ENCODE measurements at regions not wholly inside any gene's neighbourhood (a gene's known extent, or its start where the extent isn't known, plus 50 kb on each side); places are given as distances from the start of the nearest gene placed in this dataset.
"Not testable (repeated sequence)": the region's sequence is repeated elsewhere in the genome, so short reads cannot be mapped to it uniquely, and the experiment has no call there.

- H3K36me3 ChIP-seq (ENCODE audit: control insufficient read depth, insufficient read depth, low read length); H3K4me3 ChIP-seq (ENCODE audit: low read depth, low read length); H3K4me1 ChIP-seq (ENCODE audit: control insufficient read depth, insufficient read depth, low read length); H3K27me3 ChIP-seq (ENCODE audit: control insufficient read depth, insufficient read depth, low read length); H3K27ac ChIP-seq (ENCODE audit: low read depth, low read length); H3K9ac ChIP-seq (ENCODE audit: low read depth, low read length): not testable (repeated sequence)
- H3K9me3 ChIP-seq (ENCODE audit: control insufficient read depth, insufficient read depth, low read length), result peaks cover 83% of the 10 kb centered on the region
Observed at GRCh38 chr22:10737931-10738330, 4790.1 kb upstream of the OR11H1 start.

- no peak overlapping the region for H3K9ac ChIP-seq (ENCODE audit: low read depth, low read length)
- H3K9me3 ChIP-seq (ENCODE audit: control insufficient read depth, insufficient read depth, low read length), result peaks cover 78% of the 10 kb centered on the region
- no peak overlapping the region for H3K4me3 ChIP-seq (ENCODE audit: low read depth, low read length)
- H3K36me3 ChIP-seq (ENCODE audit: control insufficient read depth, insufficient read depth, low read length), result no peaks in the 10 kb centered on the region
- no peaks in the 10 kb centered on the region for H3K27me3 ChIP-seq (ENCODE audit: control insufficient read depth, insufficient read depth, low read length)
- no peak overlapping the region for H3K27ac ChIP-seq (ENCODE audit: low read depth, low read length)
- H3K4me1 ChIP-seq (ENCODE audit: control insufficient read depth, insufficient read depth, low read length), result no peaks in the 10 kb centered on the region
Observed at GRCh38 chr22:10741210-10741609, 4786.8 kb upstream of the OR11H1 start.

GRCh38 chr22:10741776-10742630 lies 4786.0 kb upstream of the OR11H1 start:
- H3K4me3 ChIP-seq (ENCODE audit: low read depth, low read length), result not testable (repeated sequence)
- peaks cover 76% of the 10 kb centered on the region for H3K9me3 ChIP-seq (ENCODE audit: control insufficient read depth, insufficient read depth, low read length)

GRCh38 chr22:10746382-10746781 lies 4781.6 kb upstream of the OR11H1 start:
- not testable (repeated sequence) for H3K4me3 ChIP-seq (ENCODE audit: low read depth, low read length); H3K4me1 ChIP-seq (ENCODE audit: control insufficient read depth, insufficient read depth, low read length); H3K27ac ChIP-seq (ENCODE audit: low read depth, low read length); H3K36me3 ChIP-seq (ENCODE audit: control insufficient read depth, insufficient read depth, low read length); H3K27me3 ChIP-seq (ENCODE audit: control insufficient read depth, insufficient read depth, low read length); H3K9ac ChIP-seq (ENCODE audit: low read depth, low read length)
- peaks cover 79% of the 10 kb centered on the region for H3K9me3 ChIP-seq (ENCODE audit: control insufficient read depth, insufficient read depth, low read length)

More at GRCh38 chr22:10741776-10742630, 4786.0 kb upstream of the OR11H1 start:
- not testable (repeated sequence) for H3K36me3 ChIP-seq (ENCODE audit: control insufficient read depth, insufficient read depth, low read length); H3K27ac ChIP-seq (ENCODE audit: low read depth, low read length); H3K9ac ChIP-seq (ENCODE audit: low read depth, low read length); H3K27me3 ChIP-seq (ENCODE audit: control insufficient read depth, insufficient read depth, low read length); H3K4me1 ChIP-seq (ENCODE audit: control insufficient read depth, insufficient read depth, low read length)

- H3K36me3 ChIP-seq (ENCODE audit: control insufficient read depth, insufficient read depth, low read length); H3K27ac ChIP-seq (ENCODE audit: low read depth, low read length); H3K27me3 ChIP-seq (ENCODE audit: control insufficient read depth, insufficient read depth, low read length); H3K4me3 ChIP-seq (ENCODE audit: low read depth, low read length); H3K4me1 ChIP-seq (ENCODE audit: control insufficient read depth, insufficient read depth, low read length); H3K9ac ChIP-seq (ENCODE audit: low read depth, low read length): not testable (repeated sequence)
- peaks cover 81% of the 10 kb centered on the region for H3K9me3 ChIP-seq (ENCODE audit: control insufficient read depth, insufficient read depth, low read length)
Observed at GRCh38 chr22:10747227-10747626, 4780.8 kb upstream of the OR11H1 start.

GRCh38 chr22:10748751-10749150 lies 4779.2 kb upstream of the OR11H1 start:
- peaks cover 81% of the 10 kb centered on the region for H3K9me3 ChIP-seq (ENCODE audit: control insufficient read depth, insufficient read depth, low read length)
- not testable (repeated sequence) for H3K4me1 ChIP-seq (ENCODE audit: control insufficient read depth, insufficient read depth, low read length); H3K9ac ChIP-seq (ENCODE audit: low read depth, low read length); H3K27ac ChIP-seq (ENCODE audit: low read depth, low read length); H3K4me3 ChIP-seq (ENCODE audit: low read depth, low read length); H3K36me3 ChIP-seq (ENCODE audit: control insufficient read depth, insufficient read depth, low read length); H3K27me3 ChIP-seq (ENCODE audit: control insufficient read depth, insufficient read depth, low read length)

GRCh38 chr22:10749423-10749822 lies 4778.6 kb upstream of the OR11H1 start:
- not testable (repeated sequence) for H3K27me3 ChIP-seq (ENCODE audit: control insufficient read depth, insufficient read depth, low read length); H3K36me3 ChIP-seq (ENCODE audit: control insufficient read depth, insufficient read depth, low read length); H3K9ac ChIP-seq (ENCODE audit: low read depth, low read length); H3K27ac ChIP-seq (ENCODE audit: low read depth, low read length); H3K4me1 ChIP-seq (ENCODE audit: control insufficient read depth, insufficient read depth, low read length)
- H3K4me3 ChIP-seq (ENCODE audit: low read depth, low read length), result peak overlapping the region; percentile 14; the same call in 1 of the 2 replicates
- H3K9me3 ChIP-seq (ENCODE audit: control insufficient read depth, insufficient read depth, low read length), result peaks cover 84% of the 10 kb centered on the region

- not testable (repeated sequence) for H3K4me1 ChIP-seq (ENCODE audit: control insufficient read depth, insufficient read depth, low read length); H3K27ac ChIP-seq (ENCODE audit: low read depth, low read length); H3K9ac ChIP-seq (ENCODE audit: low read depth, low read length); H3K27me3 ChIP-seq (ENCODE audit: control insufficient read depth, insufficient read depth, low read length); H3K36me3 ChIP-seq (ENCODE audit: control insufficient read depth, insufficient read depth, low read length)
- H3K9me3 ChIP-seq (ENCODE audit: control insufficient read depth, insufficient read depth, low read length), result peaks cover 92% of the 10 kb centered on the region
- H3K4me3 ChIP-seq (ENCODE audit: low read depth, low read length), result 0 out of 2 replicates have a peak overlapping the region, but pooled peaks have one; percentile 2
Observed at GRCh38 chr22:10753566-10753965, 4774.4 kb upstream of the OR11H1 start.

GRCh38 chr22:10755350-10755749 lies 4772.6 kb upstream of the OR11H1 start:
- H3K36me3 ChIP-seq (ENCODE audit: control insufficient read depth, insufficient read depth, low read length); H3K27me3 ChIP-seq (ENCODE audit: control insufficient read depth, insufficient read depth, low read length); H3K4me1 ChIP-seq (ENCODE audit: control insufficient read depth, insufficient read depth, low read length); H3K9ac ChIP-seq (ENCODE audit: low read depth, low read length); H3K4me3 ChIP-seq (ENCODE audit: low read depth, low read length); H3K27ac ChIP-seq (ENCODE audit: low read depth, low read length): not testable (repeated sequence)
- peaks cover 86% of the 10 kb centered on the region for H3K9me3 ChIP-seq (ENCODE audit: control insufficient read depth, insufficient read depth, low read length)

- not testable (repeated sequence) for H3K27ac ChIP-seq (ENCODE audit: low read depth, low read length); H3K27me3 ChIP-seq (ENCODE audit: control insufficient read depth, insufficient read depth, low read length)
- peaks cover 75% of the 10 kb centered on the region for H3K9me3 ChIP-seq (ENCODE audit: control insufficient read depth, insufficient read depth, low read length)
Observed at GRCh38 chr22:10760418-10760817, 4767.6 kb upstream of the OR11H1 start.

GRCh38 chr22:10766320-10766719 lies 4761.7 kb upstream of the OR11H1 start:
- H3K27me3 ChIP-seq (ENCODE audit: control insufficient read depth, insufficient read depth, low read length); H3K4me3 ChIP-seq (ENCODE audit: low read depth, low read length); H3K9ac ChIP-seq (ENCODE audit: low read depth, low read length); H3K4me1 ChIP-seq (ENCODE audit: control insufficient read depth, insufficient read depth, low read length); H3K27ac ChIP-seq (ENCODE audit: low read depth, low read length); H3K36me3 ChIP-seq (ENCODE audit: control insufficient read depth, insufficient read depth, low read length): not testable (repeated sequence)
- peaks cover 78% of the 10 kb centered on the region for H3K9me3 ChIP-seq (ENCODE audit: control insufficient read depth, insufficient read depth, low read length)

More at GRCh38 chr22:10760418-10760817, 4767.6 kb upstream of the OR11H1 start:
- H3K4me3 ChIP-seq (ENCODE audit: low read depth, low read length), result peak overlapping the region; percentile 30; the same call in 1 of the 2 replicates
- not testable (repeated sequence) for H3K4me1 ChIP-seq (ENCODE audit: control insufficient read depth, insufficient read depth, low read length); H3K36me3 ChIP-seq (ENCODE audit: control insufficient read depth, insufficient read depth, low read length); H3K9ac ChIP-seq (ENCODE audit: low read depth, low read length)

All from HUES48 (cell line).